BLaER1 treated with 17β-estradiol and CSF1 and Interleukin-3, amounts not matched to agents 10 nM and 100 nM (cell line): ENCODE measurements at regions not wholly inside any gene's neighbourhood (a gene's known extent, or its start where the extent isn't known, plus 50 kb on each side); places are given as distances from the start of the nearest gene placed in this dataset.

Experiments
- H3K27ac ChIP-seq, 11 experiments: shearing (Covaris generic); formaldehyde crosslinking; 2 replicates each; pipeline ENCODE4 v1.8.1; 2022
- H3K27me3 ChIP-seq, 11 experiments: shearing (Covaris generic); formaldehyde crosslinking; 2 replicates each; pipeline ENCODE4 v1.8.1; 2022
- H3K36me3 ChIP-seq, 11 experiments: shearing (Covaris generic); formaldehyde crosslinking; 2 replicates each; pipeline ENCODE4 v1.8.1; 2022
- H3K4me1 ChIP-seq, 10 experiments: shearing (Covaris generic); formaldehyde crosslinking; 2 replicates each; pipeline ENCODE4 v1.8.1; 2022
- H3K4me2 ChIP-seq, 11 experiments: shearing (Covaris generic); formaldehyde crosslinking; 2 replicates each; pipeline ENCODE4 v1.8.1; 2022
- H3K4me3 ChIP-seq, 10 experiments: shearing (Covaris generic); formaldehyde crosslinking; 2 replicates each; pipeline ENCODE4 v1.8.1; 2022
- H3K9ac ChIP-seq, 11 experiments: shearing (Covaris generic); formaldehyde crosslinking; 2 replicates each; pipeline ENCODE4 v1.8.1; 2022
- H3K9me3 ChIP-seq, 11 experiments: shearing (Covaris generic); formaldehyde crosslinking; replicated peaks in 1 of 11; 2 replicates each; pipeline ENCODE4 v1.8.1; 2022
- H4K20me1 ChIP-seq, 11 experiments: shearing (Covaris generic); formaldehyde crosslinking; 2 replicates each; pipeline ENCODE4 v1.8.1; 2022
- Cebpa-rat ChIP-seq, 11 experiments: shearing (Covaris generic); IDR thresholded peaks; 2 replicates each; pipeline ENCODE4 v1.8.1; 2022

DNA sequence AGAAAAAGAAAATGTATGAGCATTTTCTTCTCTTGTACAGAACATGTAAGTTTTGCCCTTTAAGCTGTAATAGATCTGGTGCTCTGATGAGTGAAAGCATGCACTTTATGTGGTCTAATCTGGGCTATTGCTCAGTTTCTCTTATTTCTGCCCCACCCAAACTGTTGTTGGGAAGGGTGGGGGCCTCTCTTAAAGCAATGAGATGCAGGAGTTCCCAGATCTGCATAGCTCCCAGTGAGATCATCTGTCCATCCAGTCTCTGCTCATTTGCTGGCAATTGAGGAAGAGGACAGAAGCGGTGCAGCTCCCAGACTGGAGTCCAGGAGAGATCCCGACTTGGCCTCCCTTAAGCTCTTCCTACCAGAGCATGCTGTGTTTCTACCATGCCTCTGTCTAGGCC, 114.9 kb upstream of the SORCS3 start:
- Histone ChIP-seq H3K27me3 (no peaks in the 10 kb centered on the region), H3K36me3 (no peaks in the 10 kb centered on the region), H3K27ac (no peak overlapping the region), H3K4me3 (no peak overlapping the region), H3K9ac (no peak overlapping the region), H3K9me3 (no peaks in the 10 kb centered on the region), H4K20me1 (no peaks in the 10 kb centered on the region; a peak in 1 of 22 replicates), H3K4me1 (peaks cover 0 to 5% (median 0%) of the 10 kb centered on the region in 10 experiments; a peak in 2 of 20 replicates), H3K4me2 (no peak overlapping the region)
- TF ChIP-seq Cebpa-rat (IDR thresholded peaks at IDR 0.05), result no peak

DNA sequence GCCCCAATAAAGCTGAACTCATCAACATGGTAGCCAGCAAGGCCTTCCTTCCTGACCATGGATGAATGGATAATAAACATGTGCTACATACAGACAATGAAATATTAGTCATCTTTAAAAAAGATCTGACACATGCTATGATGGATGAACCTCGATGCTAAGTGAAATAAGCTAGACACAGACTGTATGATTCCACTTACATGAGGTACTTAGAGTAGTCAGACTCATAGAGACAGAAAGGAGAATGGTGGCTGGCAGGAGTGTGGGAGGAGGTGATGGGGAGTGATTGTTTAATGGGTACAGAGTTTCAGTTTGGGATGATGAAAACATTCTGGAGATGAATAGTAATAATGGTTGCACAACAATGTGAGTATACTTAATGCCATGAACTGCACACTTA, 114.1 kb upstream of the SORCS3 start:
- Histone ChIP-seq H3K9ac (no peak overlapping the region), H3K4me3 (no peak overlapping the region), H3K27me3 (no peaks in the 10 kb centered on the region), H3K4me2 (no peak overlapping the region), H3K27ac (no peak overlapping the region), H3K9me3 (no peaks in the 10 kb centered on the region), H4K20me1 (no peaks in the 10 kb centered on the region; a peak in 1 of 22 replicates), H3K4me1 (peaks cover 0 to 5% (median 0%) of the 10 kb centered on the region in 10 experiments; a peak in 2 of 20 replicates), H3K36me3 (no peaks in the 10 kb centered on the region)
- no peak for TF ChIP-seq Cebpa-rat (IDR thresholded peaks at IDR 0.05)

DNA sequence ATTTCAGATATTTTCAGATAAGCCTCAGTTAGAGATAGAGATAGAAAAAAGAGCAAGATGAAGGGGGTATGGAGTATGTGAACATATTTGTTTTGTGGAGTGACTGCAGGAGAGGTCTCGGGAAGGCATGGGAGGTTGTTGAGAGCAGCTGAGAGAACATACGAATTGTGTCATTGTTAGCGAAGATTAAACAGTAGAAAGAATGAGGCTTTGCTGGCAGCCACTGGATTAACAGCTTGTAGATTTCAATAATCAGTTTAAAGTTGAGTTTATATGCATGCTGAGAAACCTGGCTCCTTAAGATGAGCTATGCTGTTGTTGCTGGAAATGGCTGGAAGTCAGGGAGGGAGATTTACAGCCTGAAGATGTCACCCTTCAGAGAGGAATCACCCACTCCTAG, 100.9 kb upstream of the SORCS3 start:
- Histone ChIP-seq H3K36me3 (no peaks in the 10 kb centered on the region), H3K9ac (no peak overlapping the region), H3K9me3 (peaks cover 0 to 9% (median 0%) of the 10 kb centered on the region in 11 experiments; a peak in 3 of 22 replicates), H3K4me3 (no peak overlapping the region), H3K27me3 (no peaks in the 10 kb centered on the region), H3K27ac (no peak overlapping the region), H3K4me1 (no peaks in the 10 kb centered on the region; a peak in 1 of 20 replicates), H4K20me1 (no peaks in the 10 kb centered on the region), H3K4me2 (no peak overlapping the region)
- TF ChIP-seq Cebpa-rat (IDR thresholded peaks at IDR 0.05), result no peak

DNA sequence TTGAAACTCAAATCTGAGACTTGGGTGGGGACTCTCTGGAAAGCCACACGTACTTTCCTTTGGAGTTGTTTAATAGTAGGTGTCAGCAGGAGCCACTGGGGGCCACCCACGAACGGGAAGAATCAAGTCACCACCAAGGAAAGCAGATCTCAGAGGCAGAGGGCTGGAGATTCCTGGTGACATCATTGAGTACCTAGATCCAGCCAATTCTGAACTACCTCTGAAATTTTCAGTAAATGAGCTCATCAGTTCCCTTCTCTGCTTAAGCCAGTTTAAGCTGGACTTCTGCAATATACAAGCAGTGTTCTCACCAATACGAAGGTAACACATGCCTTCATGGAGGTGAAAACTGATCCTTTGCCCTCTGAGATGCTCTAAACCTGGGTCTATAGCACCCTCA, 99.3 kb upstream of the SORCS3 start:
- TF ChIP-seq Cebpa-rat (IDR thresholded peaks at IDR 0.05), result no peak
- H3K4me2 ChIP-seq, result no peak overlapping the region
- no peak overlapping the region for H3K4me3 ChIP-seq
- H3K9me3 ChIP-seq, result peaks cover 0 to 9% (median 0%) of the 10 kb centered on the region in 11 experiments; a peak in 1 of 22 replicates
- no peaks in the 10 kb centered on the region for H3K36me3 ChIP-seq
- no peak overlapping the region for H3K9ac ChIP-seq
- no peak overlapping the region for H3K27ac ChIP-seq
- H3K27me3 ChIP-seq, result no peaks in the 10 kb centered on the region
- H3K4me1 ChIP-seq, result no peaks in the 10 kb centered on the region; a peak in 1 of 20 replicates
- no peaks in the 10 kb centered on the region for H4K20me1 ChIP-seq

DNA sequence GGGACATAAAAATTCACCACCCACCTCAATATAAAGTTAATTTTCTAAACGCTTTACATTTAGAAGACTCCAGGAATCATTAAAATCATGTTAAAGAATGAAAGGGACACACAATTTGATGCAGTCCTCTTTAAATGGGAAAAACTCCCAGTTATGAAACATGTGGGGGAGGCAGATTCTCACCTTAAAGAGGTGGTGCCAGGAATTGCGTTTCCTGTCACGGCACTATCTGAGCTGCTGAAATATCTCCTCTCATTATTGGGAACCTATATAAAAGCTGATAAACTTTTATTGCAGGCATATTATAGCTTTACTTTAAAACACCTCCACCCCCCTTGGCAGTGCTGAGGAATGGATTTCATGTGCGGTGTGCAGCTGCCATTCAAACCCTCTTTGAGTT, 94.8 kb upstream of the SORCS3 start:
- H4K20me1 ChIP-seq, result no peaks in the 10 kb centered on the region
- no peak overlapping the region for H3K9ac ChIP-seq
- no peak overlapping the region for H3K4me2 ChIP-seq
- H3K27me3 ChIP-seq, result no peaks in the 10 kb centered on the region
- TF ChIP-seq Cebpa-rat (IDR thresholded peaks at IDR 0.05), result no peak
- no peaks in the 10 kb centered on the region; a peak in 1 of 20 replicates for H3K4me1 ChIP-seq
- peaks cover 0 to 9% (median 0%) of the 10 kb centered on the region in 11 experiments; a peak in 1 of 22 replicates for H3K9me3 ChIP-seq
- H3K36me3 ChIP-seq, result no peaks in the 10 kb centered on the region
- no peak overlapping the region for H3K27ac ChIP-seq
- no peak overlapping the region for H3K4me3 ChIP-seq

DNA sequence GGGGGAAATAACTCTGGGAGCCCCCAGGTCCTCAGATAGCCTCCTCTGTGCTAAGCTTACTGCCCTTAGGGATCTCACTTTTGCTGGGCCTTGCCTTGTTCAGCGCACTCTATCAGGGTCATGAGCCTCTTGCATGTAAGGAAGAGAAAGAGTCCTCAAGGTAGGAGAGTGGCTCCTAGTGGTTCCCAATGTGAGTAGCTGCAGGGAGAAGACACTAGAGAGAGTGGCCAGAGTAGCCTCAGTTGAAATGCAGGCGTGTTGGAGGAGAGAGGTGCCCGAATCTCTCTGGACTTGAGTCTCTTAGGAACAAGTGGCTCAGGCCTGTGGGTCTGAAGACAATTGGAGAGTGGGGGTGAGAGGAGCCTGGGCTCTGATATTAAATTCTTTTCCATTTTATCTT, 94.3 kb upstream of the SORCS3 start:
- H3K4me1 ChIP-seq, result no peaks in the 10 kb centered on the region; a peak in 1 of 20 replicates
- H4K20me1 ChIP-seq, result no peaks in the 10 kb centered on the region
- TF ChIP-seq Cebpa-rat (IDR thresholded peaks at IDR 0.05), result no peak
- no peak overlapping the region for H3K27ac ChIP-seq
- H3K4me2 ChIP-seq, result no peak overlapping the region
- peaks cover 0 to 9% (median 0%) of the 10 kb centered on the region in 11 experiments; a peak in 1 of 22 replicates for H3K9me3 ChIP-seq
- no peak overlapping the region for H3K9ac ChIP-seq
- H3K36me3 ChIP-seq, result no peaks in the 10 kb centered on the region
- no peak overlapping the region for H3K4me3 ChIP-seq
- H3K27me3 ChIP-seq, result no peaks in the 10 kb centered on the region

DNA sequence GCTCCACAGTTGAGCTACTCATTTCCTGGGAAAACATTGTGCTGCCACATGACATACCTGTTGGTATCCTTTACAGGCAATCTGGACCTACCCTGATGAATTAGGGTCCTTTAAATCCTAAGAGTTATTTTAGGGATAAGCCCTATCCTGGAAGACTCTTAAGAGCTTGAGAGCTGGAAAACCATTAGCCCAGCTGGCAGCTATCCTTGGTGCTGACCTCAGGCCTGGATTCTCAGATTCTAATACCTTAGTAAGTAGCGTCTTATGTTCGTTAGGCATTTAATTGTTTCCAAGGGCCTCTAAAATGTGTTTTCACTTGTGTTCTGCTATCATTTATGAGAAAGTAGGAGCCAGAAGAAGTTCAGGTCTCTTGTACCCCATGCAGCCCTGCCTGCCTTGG, 93.0 kb upstream of the SORCS3 start:
- Histone ChIP-seq H4K20me1 (no peaks in the 10 kb centered on the region; a peak in 1 of 22 replicates), H3K36me3 (no peaks in the 10 kb centered on the region), H3K27me3 (no peaks in the 10 kb centered on the region), H3K9me3 (peaks cover 0 to 7% (median 0%) of the 10 kb centered on the region in 11 experiments; a peak in 1 of 22 replicates), H3K9ac (no peak overlapping the region), H3K4me1 (no peaks in the 10 kb centered on the region), H3K4me2 (no peak overlapping the region), H3K4me3 (no peak overlapping the region), H3K27ac (no peak overlapping the region)
- no peak for TF ChIP-seq Cebpa-rat (IDR thresholded peaks at IDR 0.05)

DNA sequence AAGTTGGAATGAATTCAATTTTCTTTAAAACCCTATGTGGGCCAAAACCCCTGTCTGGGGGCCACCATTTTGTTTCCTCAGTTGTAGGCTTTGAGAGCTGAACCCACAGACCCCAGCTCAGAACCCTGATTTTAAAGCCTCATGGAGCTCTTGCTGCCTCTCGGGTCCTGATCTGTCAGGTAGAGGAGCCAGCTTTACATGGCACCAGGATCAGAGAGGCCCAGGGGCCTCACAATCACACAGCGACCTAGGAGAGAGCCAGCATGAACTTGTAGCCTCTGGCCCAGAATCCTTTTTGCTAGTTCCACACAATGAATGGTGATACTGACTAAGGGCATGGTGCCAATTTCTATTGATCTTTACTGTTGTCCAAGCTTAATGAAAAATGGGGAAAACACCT, 84.3 kb upstream of the SORCS3 start:
- no peak for TF ChIP-seq Cebpa-rat (IDR thresholded peaks at IDR 0.05)
- H3K9ac ChIP-seq, result no peak overlapping the region
- H3K4me1 ChIP-seq, result no peaks in the 10 kb centered on the region
- no peak overlapping the region for H3K4me2 ChIP-seq
- H3K9me3 ChIP-seq, result peaks cover 0 to 4% (median 0%) of the 10 kb centered on the region in 11 experiments; a peak in 1 of 22 replicates
- H3K27ac ChIP-seq, result no peak overlapping the region
- H3K36me3 ChIP-seq, result no peaks in the 10 kb centered on the region
- no peaks in the 10 kb centered on the region for H3K27me3 ChIP-seq
- no peaks in the 10 kb centered on the region; a peak in 1 of 22 replicates for H4K20me1 ChIP-seq
- H3K4me3 ChIP-seq, result no peak overlapping the region

DNA sequence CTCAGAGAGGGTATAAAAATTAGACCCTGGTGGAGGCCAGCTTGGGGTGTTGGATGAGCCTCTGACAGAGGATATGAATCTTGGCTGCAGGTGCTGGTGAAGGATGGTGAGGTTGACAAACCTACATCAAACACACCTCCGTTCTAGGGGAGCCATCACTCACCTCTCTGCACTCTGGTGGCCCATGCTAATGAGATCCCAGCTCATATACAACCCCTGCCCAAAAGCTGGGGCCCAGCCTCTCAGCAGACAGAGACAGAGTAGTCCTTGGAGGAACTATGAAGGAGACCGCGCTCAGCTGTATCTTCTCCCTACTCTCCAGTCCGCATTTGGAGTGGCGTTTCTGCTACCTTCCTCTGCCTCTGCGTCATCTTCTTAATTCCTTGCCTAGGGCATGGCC, 83.1 kb upstream of the SORCS3 start:
- Histone ChIP-seq H3K4me2 (no peak overlapping the region), H3K27ac (no peak overlapping the region), H3K36me3 (no peaks in the 10 kb centered on the region), H3K4me3 (no peak overlapping the region), H3K27me3 (no peaks in the 10 kb centered on the region), H3K4me1 (no peaks in the 10 kb centered on the region), H3K9ac (no peak overlapping the region), H3K9me3 (peaks cover 0 to 4% (median 0%) of the 10 kb centered on the region in 11 experiments; a peak in 1 of 22 replicates), H4K20me1 (no peaks in the 10 kb centered on the region)
- no peak for TF ChIP-seq Cebpa-rat (IDR thresholded peaks at IDR 0.05)

DNA sequence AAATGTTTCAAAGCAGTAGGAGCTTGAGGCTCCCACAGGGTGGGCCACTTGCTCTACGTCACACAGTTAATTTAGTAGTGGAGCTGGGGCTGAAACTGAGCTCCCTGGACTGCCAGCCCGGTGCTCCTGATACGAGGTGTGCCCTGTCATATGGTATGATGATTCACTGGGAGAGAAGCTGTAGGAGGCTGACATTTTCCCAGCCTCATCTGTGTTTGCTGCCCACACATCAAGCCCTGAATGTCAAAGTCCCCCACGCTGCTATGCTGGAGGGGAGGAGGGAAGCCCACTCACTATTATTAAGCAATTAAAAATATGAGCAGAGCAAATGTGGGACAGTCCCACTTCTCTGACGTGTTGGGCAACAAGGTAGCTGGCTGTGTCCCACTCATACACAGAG, 81.2 kb upstream of the SORCS3 start:
- Histone ChIP-seq H4K20me1 (no peaks in the 10 kb centered on the region), H3K36me3 (no peaks in the 10 kb centered on the region), H3K9ac (no peak overlapping the region), H3K4me2 (no peak overlapping the region), H3K4me3 (no peak overlapping the region), H3K27me3 (no peaks in the 10 kb centered on the region), H3K9me3 (peaks cover 0 to 4% (median 0%) of the 10 kb centered on the region in 11 experiments; a peak in 1 of 22 replicates), H3K27ac (no peak overlapping the region), H3K4me1 (no peaks in the 10 kb centered on the region)
- TF ChIP-seq Cebpa-rat (IDR thresholded peaks at IDR 0.05), result no peak
